ENCODE measurements at regions not wholly inside any gene's neighbourhood (a gene's known extent, or its start where the extent isn't known, plus 50 kb on each side); places are given as distances from the start of the nearest gene placed in this dataset.
"Not testable (repeated sequence)": the region's sequence is repeated elsewhere in the genome, so short reads cannot be mapped to it uniquely, and the experiment has no call there.

DNA sequence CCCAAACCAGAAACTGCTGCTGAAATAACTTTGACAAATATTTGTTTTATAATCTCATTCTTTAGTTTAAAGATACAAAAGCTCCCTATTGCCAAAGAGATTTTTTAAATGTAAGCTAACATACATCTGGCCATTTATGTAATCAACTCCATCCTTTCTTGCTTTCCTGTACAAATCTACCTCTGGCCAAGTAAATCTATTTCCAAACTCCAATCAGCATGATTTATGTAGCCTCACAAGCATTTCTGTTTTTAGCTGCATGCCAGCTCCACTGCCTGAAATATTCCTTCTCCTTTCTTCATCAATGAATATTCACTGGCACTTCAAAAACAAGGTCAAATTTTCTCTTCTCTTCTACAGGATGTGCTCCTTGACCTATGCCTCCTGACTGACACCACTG lies 80.0 kb downstream of the SHOX2 start:
- DNase-seq = no peak

- not testable (repeated sequence) for DNase-seq
These were observed 86.3 kb downstream of the SHOX2 start for GRCh38 chr3:158019897-158020296.

DNA sequence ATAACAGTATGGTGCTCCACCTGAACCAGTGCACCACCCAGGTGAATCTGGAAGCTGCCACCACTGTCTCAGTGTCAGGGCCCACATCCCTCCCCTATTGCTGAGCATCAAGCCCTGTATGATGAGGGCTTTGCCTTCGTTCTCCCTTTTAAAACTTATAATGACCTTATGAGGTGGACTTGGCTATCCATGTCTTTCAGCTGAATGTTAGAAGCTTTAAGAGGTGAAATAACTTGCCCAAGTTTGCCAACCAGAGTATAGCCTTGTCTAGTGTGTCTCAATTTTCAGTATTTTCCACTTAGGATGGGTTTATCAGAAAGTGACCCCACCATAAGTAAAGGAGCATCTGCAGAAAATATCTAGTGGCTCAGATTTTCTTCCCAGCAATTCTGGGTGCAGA lies 87.8 kb downstream of the SHOX2 start:
- no peak for DNase-seq

DNA sequence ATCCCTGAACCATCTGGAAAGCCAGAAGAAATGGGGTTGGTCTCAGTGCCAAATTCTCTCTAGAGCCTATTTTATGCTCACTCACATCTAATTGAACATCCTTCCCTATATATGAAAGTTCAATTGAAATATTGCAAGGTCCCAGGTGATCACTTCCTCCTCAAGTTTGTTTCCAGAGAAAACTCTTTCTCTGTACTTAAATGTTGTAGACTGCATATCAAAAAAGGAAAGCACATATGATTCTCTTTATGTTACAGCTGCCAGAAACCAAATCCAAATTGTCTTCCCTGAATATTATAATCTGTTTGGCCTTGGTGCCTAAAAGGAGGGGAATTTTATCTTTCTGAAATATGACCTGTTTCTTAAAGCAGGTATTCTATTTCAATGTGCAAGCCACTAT lies 93.3 kb downstream of the SHOX2 start:
- DNase-seq = no peak

DNA sequence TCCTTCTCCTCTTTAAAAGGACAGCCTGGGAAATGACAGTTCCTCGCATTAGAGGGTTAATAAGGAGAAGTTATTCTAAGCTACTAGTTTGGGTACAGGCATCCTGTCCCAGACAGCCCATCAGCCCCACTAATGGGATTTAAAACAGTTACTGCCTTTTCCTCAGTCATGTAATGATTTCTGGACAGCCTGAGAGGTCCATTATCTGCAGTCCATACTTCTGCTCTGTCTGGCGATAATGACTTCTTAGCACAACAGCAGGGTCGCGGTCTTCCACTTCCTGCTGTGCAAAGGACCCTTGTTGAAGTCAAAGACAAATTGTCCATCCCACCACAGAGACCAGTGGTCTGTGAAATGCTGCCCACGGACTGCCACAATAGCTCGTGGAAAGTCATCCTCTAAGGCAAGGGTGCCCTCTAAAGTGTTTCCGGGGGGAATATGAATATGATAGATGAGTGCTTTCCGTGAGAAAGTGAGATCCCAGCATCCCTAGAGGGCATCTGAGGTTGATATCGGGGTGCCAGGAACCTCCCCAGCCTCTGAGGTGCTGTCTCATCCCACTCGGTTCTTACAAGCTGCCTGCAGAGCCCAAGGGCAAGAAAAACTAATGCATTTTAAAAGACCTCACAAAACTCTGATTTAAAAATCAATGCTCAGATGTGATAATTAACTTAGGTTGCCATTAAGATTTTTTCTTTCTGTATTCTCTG lies 100.7 kb downstream of the SHOX2 start:
- no peak for DNase-seq

DNA sequence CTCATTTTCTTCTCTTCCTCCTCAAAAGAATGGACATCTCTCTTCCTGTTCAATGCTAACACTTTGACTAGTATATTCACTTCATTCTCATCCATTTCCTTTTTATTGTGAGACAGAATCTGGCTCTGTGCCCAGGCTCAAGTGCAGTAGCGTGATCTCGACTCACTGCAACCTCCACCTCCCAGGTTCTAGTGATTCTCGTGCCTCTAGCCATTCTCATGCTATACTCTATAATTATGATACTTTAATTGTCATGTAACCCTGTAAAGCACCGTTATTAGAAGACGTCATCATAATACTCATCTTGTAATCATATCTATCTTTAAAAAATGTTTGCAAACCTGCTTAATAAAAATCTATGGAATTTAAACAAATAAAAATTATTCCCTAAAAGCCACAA lies 107.0 kb downstream of the SHOX2 start:
- no peak for DNase-seq

GRCh38 chr3:157982359-157982758 lies 123.9 kb downstream of the SHOX2 start:
- DNase-seq = no peak

DNA sequence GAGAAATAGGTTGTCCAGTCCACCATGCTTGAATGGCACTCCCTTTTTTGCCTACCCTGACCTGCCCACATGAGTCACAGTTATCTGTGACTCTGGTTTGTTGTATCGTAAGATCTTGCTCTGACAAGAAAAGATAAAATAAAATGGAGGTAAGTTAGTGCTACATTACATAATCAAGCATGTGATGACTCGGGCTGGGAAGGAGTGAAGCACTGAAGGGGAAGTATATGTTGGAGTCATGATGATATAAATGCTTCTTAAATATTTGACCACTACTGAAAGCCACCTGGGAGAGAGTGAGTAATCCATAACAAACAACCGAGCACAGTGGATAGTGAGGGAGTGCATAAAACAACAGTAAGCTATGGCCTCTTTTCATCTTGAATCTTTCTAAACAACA lies 124.4 kb downstream of the SHOX2 start:
- no peak for DNase-seq

GRCh38 chr3:157979022-157979421 lies 127.2 kb downstream of the SHOX2 start:
- no peak for DNase-seq

- DNase-seq = no peak
These were observed 144.6 kb downstream of the SHOX2 start for GRCh38 chr3:157961665-157962064.

- no peak for DNase-seq
These were observed 147.8 kb downstream of the SHOX2 start for GRCh38 chr3:157958457-157958856.

DNA sequence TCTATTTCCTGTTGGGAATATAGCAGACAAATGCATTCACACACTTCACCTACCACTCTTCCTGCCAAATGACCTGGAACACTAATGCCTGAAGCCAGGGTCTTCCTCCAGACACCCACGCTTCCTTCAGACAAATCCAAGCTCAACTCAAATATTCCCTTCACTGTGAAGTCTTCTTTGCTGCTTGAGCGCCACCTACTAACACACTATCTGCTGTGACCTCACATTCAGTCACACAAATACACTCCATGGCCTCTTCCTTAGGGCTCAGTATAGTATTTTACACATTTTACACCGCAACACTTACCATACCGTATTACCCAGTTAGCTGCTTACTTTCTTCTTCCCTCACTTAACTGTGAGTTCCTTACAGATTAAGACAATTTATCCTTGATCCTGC lies 149.4 kb downstream of the SHOX2 start:
- DNase-seq = no peak

- no peak for DNase-seq
These were observed 150.0 kb downstream of the SHOX2 start for GRCh38 chr3:157956176-157956575.

GRCh38 chr3:157953565-157953964 lies 152.7 kb downstream of the SHOX2 start:
- no peak for DNase-seq

DNA sequence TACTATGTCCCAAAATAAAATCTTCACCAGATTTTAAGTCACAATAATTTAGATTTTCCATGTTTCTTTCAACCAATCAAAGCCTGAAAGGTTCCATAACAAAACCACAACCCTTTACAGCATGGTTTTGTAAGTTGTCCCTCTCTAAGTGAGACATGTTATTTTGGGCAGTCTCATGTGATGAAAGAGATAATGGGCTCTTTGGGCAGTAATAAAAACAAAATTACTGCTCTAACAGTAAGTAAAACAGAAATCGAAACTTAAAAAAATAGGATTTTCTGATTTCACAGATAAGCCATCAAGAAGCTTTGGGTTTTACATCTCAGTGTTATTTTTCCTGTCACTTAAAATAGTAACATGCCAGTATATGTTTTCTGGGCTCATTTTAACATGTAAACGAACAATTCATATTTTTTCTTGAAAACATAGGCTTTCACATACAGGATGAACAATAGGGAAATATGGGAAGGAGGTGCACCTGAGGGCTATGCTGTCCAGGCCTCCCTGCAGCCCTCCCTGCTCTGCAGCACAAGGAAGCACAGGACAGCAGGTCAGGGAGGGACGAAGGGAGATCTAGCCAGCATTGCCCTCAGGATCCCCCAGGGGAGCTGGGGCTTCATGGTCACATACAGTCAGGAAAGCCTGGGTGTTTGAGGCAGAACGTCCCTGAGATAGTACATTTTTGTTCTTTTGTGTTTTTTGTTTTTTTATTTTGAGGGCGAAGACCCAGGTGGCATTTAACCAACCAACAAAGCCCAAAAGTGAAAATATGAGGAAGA lies 157.4 kb downstream of the SHOX2 start:
- DNase-seq = no peak

DNA sequence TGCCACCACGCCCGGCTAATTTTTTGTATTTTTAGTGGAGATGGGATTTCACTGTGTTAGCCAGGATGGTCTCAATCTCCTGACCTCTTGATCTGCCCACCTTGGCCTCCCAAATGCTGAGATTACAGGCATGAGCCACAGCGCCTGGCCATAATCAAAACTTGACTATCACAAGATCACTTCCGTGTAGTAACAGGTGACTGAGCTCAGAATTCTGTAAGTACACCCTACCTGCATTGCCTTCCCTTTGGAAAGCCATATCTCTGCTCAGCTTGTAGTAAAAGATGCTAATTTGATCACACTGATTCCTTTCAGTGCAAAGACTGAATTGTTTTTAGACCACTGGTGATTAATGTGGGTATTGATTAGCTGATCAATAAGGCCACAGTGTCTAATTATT lies 167.1 kb downstream of the SHOX2 start:
- no peak for DNase-seq

- DNase-seq = no peak
These were observed 168.0 kb downstream of the SHOX2 start for GRCh38 chr3:157938154-157938779.

DNA sequence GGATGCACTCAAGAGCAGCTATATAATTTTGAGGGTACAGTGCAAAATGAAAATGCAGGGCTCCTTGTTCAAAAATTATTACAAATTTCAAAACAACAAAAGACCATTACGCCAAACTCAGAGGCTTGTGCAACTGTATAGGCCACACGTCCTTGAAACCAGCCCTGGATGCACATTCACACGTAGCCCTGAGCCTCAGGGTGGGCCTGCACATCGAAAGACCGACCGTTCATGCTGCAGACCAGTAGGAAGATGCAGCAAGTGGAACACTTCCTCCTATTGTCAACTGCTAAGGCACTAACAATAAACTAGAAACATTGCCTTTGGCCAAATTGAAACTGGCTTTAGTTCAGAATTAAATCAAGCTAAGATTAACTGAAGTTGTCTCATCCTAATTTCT lies 174.7 kb downstream of the SHOX2 start:
- DNase-seq = no peak

DNA sequence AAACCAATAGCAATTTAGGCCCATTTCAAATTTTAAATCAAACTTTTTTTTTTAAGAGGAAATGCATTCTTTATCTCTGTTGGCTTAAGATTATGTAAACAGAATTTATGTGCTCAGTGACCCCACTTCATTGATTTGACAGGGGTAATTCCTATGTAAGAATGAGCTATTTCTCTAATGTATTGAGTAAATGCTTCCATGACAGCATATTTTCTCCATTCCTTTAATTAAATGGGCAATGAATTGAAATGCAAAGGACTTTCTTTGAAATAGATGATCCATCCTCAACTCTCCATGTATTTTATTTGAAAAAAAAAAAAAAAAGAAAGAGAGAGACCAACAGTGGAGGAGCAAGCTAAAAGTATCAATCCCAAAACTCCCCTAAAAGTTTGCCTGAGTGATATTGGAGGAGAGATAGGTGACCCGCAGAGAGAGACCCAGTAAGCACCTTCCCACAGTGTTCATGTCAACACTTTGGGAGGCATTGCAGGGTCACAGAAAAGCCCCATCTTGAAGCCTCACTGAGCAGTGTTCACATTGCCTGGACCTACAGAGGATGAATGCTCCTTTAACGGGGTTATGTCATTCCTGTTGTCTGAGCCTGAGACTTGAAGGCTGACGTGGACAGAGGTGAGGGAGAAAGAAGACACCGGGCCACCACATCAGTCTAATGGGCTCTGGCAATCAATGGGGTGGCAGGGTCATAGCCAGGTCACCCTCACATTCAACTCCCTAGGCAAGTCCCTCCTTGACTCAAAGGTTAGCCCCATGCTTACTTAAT lies 176.0 kb downstream of the SHOX2 start:
- DNase-seq = no peak

GRCh38 chr3:157926822-157927221 lies 179.4 kb downstream of the SHOX2 start:
- no peak for DNase-seq

- DNase-seq = no peak
These were observed 183.6 kb downstream of the SHOX2 start for GRCh38 chr3:157922614-157923013.

DNA sequence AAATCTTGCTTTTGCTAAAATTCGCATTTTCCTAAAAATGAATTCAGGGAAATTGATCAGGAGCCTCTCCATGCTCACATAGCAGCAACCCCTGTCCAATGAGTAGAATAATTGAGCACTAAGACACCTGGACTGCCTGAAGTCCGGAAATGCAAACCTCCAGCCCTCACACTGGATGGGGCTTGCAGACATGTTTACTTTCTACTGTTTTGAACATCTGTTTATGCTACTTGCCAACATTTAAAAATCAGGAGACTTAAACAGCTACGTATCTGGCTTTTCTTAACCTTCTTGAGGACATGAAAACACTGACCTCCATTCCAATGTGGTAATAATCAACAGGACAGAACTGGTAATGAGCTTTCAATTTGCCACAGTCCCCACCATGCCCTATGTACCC lies 184.4 kb downstream of the SHOX2 start:
- DNase-seq = no peak
